Sigmoid colon (tissue), 6 donors: ENCODE measurements at regions not wholly inside any gene's neighbourhood (a gene's known extent, or its start where the extent isn't known, plus 50 kb on each side); places are given as distances from the start of the nearest gene placed in this dataset.

Experiments
- DNase-seq: peaks from one replicate; pipeline ENCODE4 v3.0.0-alpha.2; 2019
- H3K27ac ChIP-seq, 4 donors: fragments of 200-600 bp; sonication (generic); one replicate each; pipeline ENCODE4 v1.5.1; 2016 to 2019; ENCODE audit warnings: mild to moderate bottlenecking in 1 of 4
- H3K27me3 ChIP-seq, 3 donors: fragments of 200-600 bp; sonication (generic); one replicate each; pipeline ENCODE4 v1.5.1; 2019; ENCODE audit warnings: mild to moderate bottlenecking in 1 of 3
- H3K36me3 ChIP-seq, 4 donors: fragments of 200-600 bp; sonication (generic); one replicate each; pipeline ENCODE4 v1.5.1; 2016 to 2019
- H3K4me1 ChIP-seq, 4 donors: fragments of 200-600 bp; sonication (generic); one replicate each; pipeline ENCODE4 v1.5.1; 2017 to 2019
- H3K4me3 ChIP-seq, 4 donors: fragments of 200-600 bp; sonication (generic); one replicate each; pipeline ENCODE4 v1.5.1; 2017 to 2019; ENCODE audit warnings: mild to moderate bottlenecking in 2 of 4, moderate library complexity in 1 of 4
- H3K9me3 ChIP-seq, 4 donors: fragments of 200-600 bp in 3 of 4; sonication (generic) in 3 of 4; one replicate each; pipeline versions ENCODE4 v1.5.1 to v1.6.1; 2013 to 2019
- CTCF ChIP-seq, 4 experiments: fragments of 450-650 bp in 3 of 4; fragments of 200-600 bp in 1 of 4; IDR thresholded peaks; one replicate each; pipeline ENCODE4 v1.5.1; 2016 to 2019; ENCODE audit warnings: antibody characterized with exemption in 4 of 4, mild to moderate bottlenecking in 3 of 4, moderate library complexity in 2 of 4
- EP300 ChIP-seq, 4 donors: sonication (generic); formaldehyde crosslinking; IDR thresholded peaks; one replicate each; pipeline ENCODE4 v1.6.1; 2017; ENCODE audit warnings: antibody characterized with exemption in 4 of 4
- POLR2A ChIP-seq, 2 donors: fragments of 450-650 bp; IDR thresholded peaks; one replicate each; pipeline ENCODE4 v1.6.1; 2016; ENCODE audit warnings: antibody characterized with exemption in 2 of 2, mild to moderate bottlenecking in 2 of 2, moderate library complexity in 2 of 2
- POLR2AphosphoS5 ChIP-seq, 4 donors: sonication (generic); formaldehyde crosslinking; IDR thresholded peaks; one replicate each; pipeline ENCODE4 v1.6.1; 2017; ENCODE audit warnings: antibody characterized with exemption in 4 of 4
- WGBS, 2 donors: extraction: QIAGEN DNeasy Blood & Tissue Kit; methylation state at CpG; one replicate each; pipeline ENCODE4 v1.1.7; 2013; 5-methylcytosine and 5-hydroxymethylcytosine counted together
- intact Hi-C: fragments of 100-400 bp; cut with DNase I; formaldehyde crosslinking; loops from one replicate; pipeline ENCODE4 v1.15.1; 2023
- donor health status: healthy with polysubstance abuse.
- donor health status: healthy.

- WGBS, 2 donors: 63 to 75% methylated on average over 5 of the region's 5 CpGs
- intact Hi-C loops: no loop called here
These were observed 323.3 kb downstream of the DMRT2 start for GRCh38 chr9:1373445-1373844.

GRCh38 chr9:1383899-1384455 lies 333.8 kb downstream of the DMRT2 start:
- H3K4me1 ChIP-seq: no peaks in the 10 kb centered on the region

More at GRCh38 chr9:1373445-1373844, 323.3 kb downstream of the DMRT2 start:
- H3K4me3 ChIP-seq: no peak overlapping the region
- no peaks in the 10 kb centered on the region for H3K36me3 ChIP-seq
- no peak for DNase-seq
- no peaks in the 10 kb centered on the region for H3K27me3 ChIP-seq
- H3K9me3 ChIP-seq: no peaks in the 10 kb centered on the region
- H3K4me1 ChIP-seq: no peaks in the 10 kb centered on the region
- no peak overlapping the region for H3K27ac ChIP-seq
- TF ChIP-seq EP300 (IDR thresholded peaks at IDR 0.05): no peak
- no peak for TF ChIP-seq POLR2AphosphoS5 (IDR thresholded peaks at IDR 0.05)
- TF ChIP-seq POLR2A (IDR thresholded peaks at IDR 0.05): no peak
- no peak for TF ChIP-seq CTCF (IDR thresholded peaks at IDR 0.05)

GRCh38 chr9:1384816-1385215 lies 334.7 kb downstream of the DMRT2 start:
- 68 to 70% methylated on average over 2 of the region's 2 CpGs for WGBS, 2 donors
- no peak overlapping the region for H3K27ac ChIP-seq
- H3K9me3 ChIP-seq: no peaks in the 10 kb centered on the region
- no peak for DNase-seq
- no peaks in the 10 kb centered on the region for H3K36me3 ChIP-seq
- no peaks in the 10 kb centered on the region for H3K4me1 ChIP-seq
- H3K4me3 ChIP-seq: no peak overlapping the region
- intact Hi-C loops: no loop called here
- H3K27me3 ChIP-seq: no peaks in the 10 kb centered on the region
- TF ChIP-seq POLR2A (IDR thresholded peaks at IDR 0.05) (no peak), POLR2AphosphoS5 (IDR thresholded peaks at IDR 0.05) (no peak)

More at GRCh38 chr9:1383899-1384455, 333.8 kb downstream of the DMRT2 start:
- intact Hi-C loops: no loop called here
- H3K9me3 ChIP-seq: no peaks in the 10 kb centered on the region
- no peak overlapping the region for H3K4me3 ChIP-seq
- no peak overlapping the region for H3K27ac ChIP-seq
- no peak for TF ChIP-seq POLR2AphosphoS5 (IDR thresholded peaks at IDR 0.05)
- TF ChIP-seq CTCF (IDR thresholded peaks at IDR 0.05): no peak
- TF ChIP-seq EP300 (IDR thresholded peaks at IDR 0.05): no peak
- no peak for TF ChIP-seq POLR2A (IDR thresholded peaks at IDR 0.05)
- H3K27me3 ChIP-seq: no peaks in the 10 kb centered on the region
- no peak for DNase-seq
- 79 to 81% methylated on average over 4 of the region's 4 CpGs for WGBS, 2 donors
- no peaks in the 10 kb centered on the region for H3K36me3 ChIP-seq

- intact Hi-C loops: no loop called here
- H3K4me3 ChIP-seq: no peak overlapping the region
- H3K27me3 ChIP-seq: no peaks in the 10 kb centered on the region
- WGBS, 2 donors: 74 to 78% methylated on average over 4 of the region's 4 CpGs
- no peaks in the 10 kb centered on the region for H3K36me3 ChIP-seq
- no peaks in the 10 kb centered on the region for H3K4me1 ChIP-seq
- H3K27ac ChIP-seq: no peak overlapping the region
- no peaks in the 10 kb centered on the region for H3K9me3 ChIP-seq
- DNase-seq: no peak
- no peak for TF ChIP-seq POLR2AphosphoS5 (IDR thresholded peaks at IDR 0.05)
- no peak for TF ChIP-seq EP300 (IDR thresholded peaks at IDR 0.05)
- no peak for TF ChIP-seq CTCF (IDR thresholded peaks at IDR 0.05)
- TF ChIP-seq POLR2A (IDR thresholded peaks at IDR 0.05): no peak
These were observed 336.3 kb downstream of the DMRT2 start for GRCh38 chr9:1386420-1386819.

GRCh38 chr9:1388216-1388615 lies 338.1 kb downstream of the DMRT2 start:
- no peak for TF ChIP-seq POLR2A (IDR thresholded peaks at IDR 0.05)
- TF ChIP-seq CTCF (IDR thresholded peaks at IDR 0.05): no peak
- TF ChIP-seq POLR2AphosphoS5 (IDR thresholded peaks at IDR 0.05): no peak
- no peak for TF ChIP-seq EP300 (IDR thresholded peaks at IDR 0.05)
- WGBS, 2 donors: 63 to 71% methylated on average over 4 of the region's 4 CpGs
- Histone ChIP-seq H3K9me3 (no peaks in the 10 kb centered on the region), H3K4me3 (no peak overlapping the region), H3K36me3 (no peaks in the 10 kb centered on the region), H3K27me3 (no peaks in the 10 kb centered on the region), H3K27ac (no peak overlapping the region), H3K4me1 (no peaks in the 10 kb centered on the region)
- intact Hi-C loops: no loop called here
- no peak for DNase-seq
